ENCODE measurements at regions not wholly inside any gene's neighbourhood (a gene's known extent, or its start where the extent isn't known, plus 50 kb on each side); places are given as distances from the start of the nearest gene placed in this dataset.

DNA sequence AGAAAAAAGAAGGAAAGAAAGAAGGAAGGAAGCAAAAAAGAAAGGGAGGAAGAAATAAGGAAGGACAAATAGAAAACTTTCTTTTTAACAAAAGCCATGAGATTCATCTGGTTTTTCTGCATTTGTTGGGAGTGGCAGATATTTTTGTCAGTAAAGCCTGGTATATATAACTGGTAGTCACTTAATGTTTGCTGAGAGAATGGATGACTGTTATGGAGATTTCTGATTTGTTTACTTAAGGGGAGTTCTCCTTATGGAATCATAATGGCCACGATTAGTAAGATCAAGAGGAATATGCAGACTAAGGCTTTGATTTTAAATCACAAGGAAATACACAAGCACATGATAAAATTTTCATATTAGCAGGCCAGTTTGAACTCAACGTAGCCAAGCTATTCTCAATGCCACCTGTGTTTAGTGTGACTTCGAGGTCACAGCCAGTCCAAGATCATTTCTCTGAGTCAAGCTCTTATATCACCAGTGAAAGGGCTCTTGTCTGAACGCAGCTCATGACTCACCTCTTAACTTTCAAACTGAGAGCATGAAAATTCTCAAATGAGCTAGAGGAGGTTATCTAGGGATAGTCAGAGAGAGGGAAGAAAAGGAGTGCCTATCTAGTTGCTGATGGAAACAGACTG is 445.1 kb upstream of the ZMIZ1 start:
- Histone ChIP-seq H3K27ac (ENCODE audit: low read length) (no peak overlapping the region), H3K4me3 (ENCODE audit: low read length) (no peak overlapping the region), H3K27me3 (ENCODE audit: control insufficient read depth, insufficient read depth, low read length) (no peaks in the 10 kb centered on the region), H3K9me3 (ENCODE audit: control insufficient read depth, low read depth, low read length) (no peaks in the 10 kb centered on the region), H3K36me3 (ENCODE audit: control insufficient read depth, insufficient read depth, low read length) (no peaks in the 10 kb centered on the region), H3K4me1 (ENCODE audit: control insufficient read depth, insufficient read depth, low read length) (peaks cover 20% of the 10 kb centered on the region)
- WGBS (ENCODE audit: insufficient coverage, low lambda C conversion rate), result no CpG with 5 or more reads among the region's 4 CpGs
- peak; percentile 68 to 83 for DNase-seq

GRCh38 chr10:78624791-78625190 is 444.0 kb upstream of the ZMIZ1 start:
- Histone ChIP-seq H3K9me3 (ENCODE audit: control insufficient read depth, low read depth, low read length) (no peaks in the 10 kb centered on the region), H3K27me3 (ENCODE audit: control insufficient read depth, insufficient read depth, low read length) (no peaks in the 10 kb centered on the region), H3K4me1 (ENCODE audit: control insufficient read depth, insufficient read depth, low read length) (peaks cover 14% of the 10 kb centered on the region), H3K4me3 (ENCODE audit: low read length) (no peak overlapping the region), H3K27ac (ENCODE audit: low read length) (no peak overlapping the region), H3K36me3 (ENCODE audit: control insufficient read depth, insufficient read depth, low read length) (no peaks in the 10 kb centered on the region)
- DNase-seq, result no peak
- no CpG with 5 or more reads among the region's 2 CpGs for WGBS (ENCODE audit: insufficient coverage, low lambda C conversion rate)

DNA sequence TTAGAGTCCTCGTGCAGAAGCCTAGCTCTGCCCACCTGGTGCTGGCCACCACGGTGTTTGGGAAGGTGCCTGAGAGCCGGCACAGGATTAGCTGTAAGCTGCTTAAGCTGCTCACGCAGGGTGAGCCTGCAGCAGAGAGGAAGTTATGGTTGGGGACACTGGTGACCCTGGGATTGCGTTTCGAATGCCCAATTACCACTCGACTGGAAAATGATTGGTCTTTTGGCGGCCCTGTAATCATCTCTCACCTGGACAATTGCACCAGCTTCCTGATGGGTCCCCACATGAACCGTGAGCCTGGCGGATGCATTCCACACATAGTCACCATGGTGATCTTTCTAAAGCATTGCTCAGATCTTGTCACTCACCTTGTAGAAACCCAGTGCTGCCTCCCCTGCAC is 442.3 kb upstream of the ZMIZ1 start:
- Histone ChIP-seq H3K27ac (ENCODE audit: low read length) (no peak overlapping the region), H3K4me1 (ENCODE audit: control insufficient read depth, insufficient read depth, low read length) (peaks cover 14% of the 10 kb centered on the region), H3K27me3 (ENCODE audit: control insufficient read depth, insufficient read depth, low read length) (no peaks in the 10 kb centered on the region), H3K36me3 (ENCODE audit: control insufficient read depth, insufficient read depth, low read length) (no peaks in the 10 kb centered on the region), H3K4me3 (ENCODE audit: low read length) (no peak overlapping the region), H3K9me3 (ENCODE audit: control insufficient read depth, low read depth, low read length) (no peaks in the 10 kb centered on the region)
- DNase-seq, result no peak
- WGBS (ENCODE audit: insufficient coverage, low lambda C conversion rate), result no CpG with 5 or more reads among the region's 10 CpGs

DNA sequence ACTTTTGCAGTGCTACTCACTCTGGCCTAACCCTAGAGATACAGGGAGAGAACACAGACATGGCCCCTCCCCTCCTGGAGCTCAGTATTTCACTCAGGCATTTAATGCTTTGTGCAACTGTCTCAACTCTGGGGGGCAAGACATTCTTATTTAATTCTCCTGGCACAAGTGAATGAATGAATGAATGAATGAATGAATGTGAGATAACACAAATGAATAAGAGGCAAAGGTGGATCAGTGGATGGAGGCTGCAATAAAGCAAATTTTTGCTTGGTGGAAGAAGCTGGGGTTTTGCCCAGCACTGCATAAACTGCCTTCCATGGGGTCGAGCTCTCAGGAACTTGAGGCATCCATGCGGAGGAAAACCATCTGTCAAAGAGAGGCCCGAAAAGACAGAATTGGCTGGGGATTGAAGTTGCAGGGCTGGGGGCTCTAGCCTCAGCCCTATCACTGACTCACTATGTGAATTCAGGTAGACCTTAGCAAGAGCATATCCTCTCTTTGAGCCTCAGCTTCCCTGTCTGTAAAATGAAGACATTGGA is 441.4 kb upstream of the ZMIZ1 start:
- no CpG with 5 or more reads among the region's 3 CpGs for WGBS (ENCODE audit: insufficient coverage, low lambda C conversion rate)
- H3K36me3 ChIP-seq (ENCODE audit: control insufficient read depth, insufficient read depth, low read length), result no peaks in the 10 kb centered on the region
- DNase-seq, result no peak
- H3K4me3 ChIP-seq (ENCODE audit: low read length), result no peak overlapping the region
- H3K27ac ChIP-seq (ENCODE audit: low read length), result no peak overlapping the region
- no peaks in the 10 kb centered on the region for H3K27me3 ChIP-seq (ENCODE audit: control insufficient read depth, insufficient read depth, low read length)
- peaks cover 14% of the 10 kb centered on the region for H3K4me1 ChIP-seq (ENCODE audit: control insufficient read depth, insufficient read depth, low read length)
- no peaks in the 10 kb centered on the region for H3K9me3 ChIP-seq (ENCODE audit: control insufficient read depth, low read depth, low read length)

DNA sequence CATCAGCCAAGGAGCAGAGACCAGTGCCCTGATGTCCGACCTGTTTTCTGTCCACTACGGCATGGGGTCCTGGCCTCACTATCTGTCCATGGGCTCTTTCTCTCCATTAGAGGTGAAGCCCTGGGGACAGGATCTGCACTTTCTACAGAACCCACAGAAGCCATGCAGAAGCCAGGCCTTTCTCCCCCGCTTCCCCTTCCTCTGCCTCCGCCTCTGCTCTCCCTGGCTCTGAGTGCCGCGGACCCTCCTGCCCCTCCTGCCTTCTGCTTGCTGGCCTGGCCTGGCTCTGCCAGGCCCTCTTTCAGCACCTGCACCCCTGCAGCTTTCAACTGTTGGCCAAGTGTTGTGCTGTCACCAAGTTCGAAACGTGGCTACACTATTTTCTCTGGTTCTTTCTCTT is 439.8 kb upstream of the ZMIZ1 start:
- H3K36me3 ChIP-seq (ENCODE audit: control insufficient read depth, insufficient read depth, low read length), result no peaks in the 10 kb centered on the region
- no CpG with 5 or more reads among the region's 8 CpGs for WGBS (ENCODE audit: insufficient coverage, low lambda C conversion rate)
- H3K4me1 ChIP-seq (ENCODE audit: control insufficient read depth, insufficient read depth, low read length), result peaks cover 10% of the 10 kb centered on the region
- no peaks in the 10 kb centered on the region for H3K9me3 ChIP-seq (ENCODE audit: control insufficient read depth, low read depth, low read length)
- H3K27ac ChIP-seq (ENCODE audit: low read length), result no peak overlapping the region
- DNase-seq, result no peak
- H3K4me3 ChIP-seq (ENCODE audit: low read length), result no peak overlapping the region
- H3K27me3 ChIP-seq (ENCODE audit: control insufficient read depth, insufficient read depth, low read length), result no peaks in the 10 kb centered on the region

GRCh38 chr10:78629773-78630172 is 439.0 kb upstream of the ZMIZ1 start:
- H3K27me3 ChIP-seq (ENCODE audit: control insufficient read depth, insufficient read depth, low read length), result no peaks in the 10 kb centered on the region
- peaks cover 10% of the 10 kb centered on the region for H3K4me1 ChIP-seq (ENCODE audit: control insufficient read depth, insufficient read depth, low read length)
- H3K36me3 ChIP-seq (ENCODE audit: control insufficient read depth, insufficient read depth, low read length), result no peaks in the 10 kb centered on the region
- no peak overlapping the region for H3K27ac ChIP-seq (ENCODE audit: low read length)
- no peaks in the 10 kb centered on the region for H3K9me3 ChIP-seq (ENCODE audit: control insufficient read depth, low read depth, low read length)
- no peak overlapping the region for H3K4me3 ChIP-seq (ENCODE audit: low read length)
- DNase-seq, result no peak
- WGBS (ENCODE audit: insufficient coverage, low lambda C conversion rate), result 98% methylated on average over 8 of the region's 11 CpGs

DNA sequence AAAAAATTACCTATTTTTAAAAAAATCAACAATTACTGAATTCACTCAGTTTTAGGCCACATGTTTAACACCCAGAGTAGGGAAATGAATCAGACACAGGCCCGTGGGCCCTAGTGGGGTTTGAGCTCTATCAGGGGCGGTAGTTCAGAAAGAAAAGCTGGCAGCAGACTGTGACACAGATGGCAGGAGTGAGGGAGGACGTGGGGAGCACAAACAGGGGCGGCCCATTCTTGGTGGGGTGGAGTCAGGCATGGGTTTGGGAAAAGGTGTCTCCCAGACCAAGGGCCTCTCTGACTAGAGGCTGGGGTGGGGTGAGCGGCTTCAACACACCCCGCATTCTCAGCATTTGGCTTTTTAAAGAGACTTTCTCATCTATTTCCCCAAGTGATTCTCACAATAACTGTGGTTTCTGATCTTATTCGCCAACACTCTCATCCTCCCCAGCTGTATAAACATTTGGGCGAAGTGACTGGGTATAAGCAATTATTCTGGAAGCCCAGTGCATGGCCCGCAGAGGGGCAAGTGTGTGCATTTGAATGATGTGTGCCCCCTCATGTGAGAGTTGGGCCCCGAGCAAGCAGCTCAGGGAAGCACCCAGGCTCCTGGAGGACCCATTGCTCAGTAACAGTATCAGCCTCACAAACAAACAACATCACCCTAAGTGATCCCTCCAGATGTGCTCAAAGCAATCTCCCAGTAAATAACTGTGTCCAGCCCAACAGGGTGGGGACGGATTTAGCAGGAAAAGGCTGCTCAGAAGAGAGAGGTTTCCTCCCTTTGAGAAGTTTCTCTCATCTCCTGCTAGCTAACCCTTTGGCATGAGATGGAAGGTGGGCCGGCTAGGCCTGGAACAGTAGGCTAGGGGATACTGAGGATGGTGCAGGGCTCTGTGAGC is 437.6 kb upstream of the ZMIZ1 start:
- WGBS (ENCODE audit: insufficient coverage, low lambda C conversion rate), result no CpG with 5 or more reads among the region's 12 CpGs
- H3K4me3 ChIP-seq (ENCODE audit: low read length), result no peak overlapping the region
- H3K4me1 ChIP-seq (ENCODE audit: control insufficient read depth, insufficient read depth, low read length), result peaks cover 22% of the 10 kb centered on the region
- H3K27ac ChIP-seq (ENCODE audit: low read length), result no peak overlapping the region
- no peaks in the 10 kb centered on the region for H3K27me3 ChIP-seq (ENCODE audit: control insufficient read depth, insufficient read depth, low read length)
- H3K36me3 ChIP-seq (ENCODE audit: control insufficient read depth, insufficient read depth, low read length), result no peaks in the 10 kb centered on the region
- H3K9me3 ChIP-seq (ENCODE audit: control insufficient read depth, low read depth, low read length), result no peaks in the 10 kb centered on the region
- DNase-seq, result no peak

DNA sequence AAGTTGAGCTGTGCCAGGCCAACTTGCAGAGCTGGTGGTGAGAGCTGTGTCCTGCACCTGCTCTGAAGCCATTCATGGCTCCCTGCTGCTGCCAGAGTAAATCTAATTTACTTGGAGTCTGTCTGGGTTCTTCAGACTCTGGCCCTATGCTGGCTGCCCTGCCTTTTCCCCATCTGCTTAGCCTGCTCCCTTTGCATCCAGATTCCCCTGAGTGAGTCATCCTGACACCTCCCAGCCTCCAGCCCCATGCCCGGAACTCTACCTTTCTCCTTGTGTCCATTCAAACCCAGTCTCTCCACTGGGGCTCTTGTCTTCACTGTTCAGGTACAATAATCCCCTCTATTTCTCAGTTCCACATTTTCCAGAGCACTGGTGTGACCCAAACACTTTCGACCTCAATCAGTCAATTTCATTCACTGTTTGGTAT is 434.4 kb upstream of the ZMIZ1 start:
- peak overlapping the region; percentile 75 for H3K27ac ChIP-seq (ENCODE audit: low read length)
- DNase-seq, result peak; percentile 64 to 82
- WGBS (ENCODE audit: insufficient coverage, low lambda C conversion rate), result 0% methylated on average over 1 of the region's 2 CpGs

DNA sequence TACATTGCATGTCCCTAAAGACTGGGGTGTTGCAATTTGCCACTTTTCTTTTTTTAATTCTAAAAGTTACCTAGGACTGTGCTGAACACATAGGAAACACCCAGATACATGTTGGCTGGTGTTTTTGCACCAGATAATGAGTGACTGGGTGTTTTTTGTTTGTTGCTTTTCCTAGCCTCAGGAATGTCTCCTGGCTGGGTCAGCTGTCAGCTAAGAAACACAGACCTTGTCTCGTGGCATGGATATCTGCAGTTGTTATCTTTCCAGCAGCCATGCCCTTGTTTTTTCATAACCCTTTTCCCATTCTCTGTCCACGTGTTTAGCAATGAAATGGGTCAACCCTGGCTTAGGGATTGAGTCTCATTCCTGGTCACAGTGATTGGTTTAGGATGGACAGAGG is 433.9 kb upstream of the ZMIZ1 start:
- DNase-seq, result peak; percentile 48 to 72
- H3K27ac ChIP-seq (ENCODE audit: low read length), result peak overlapping the region; percentile 75
- no peak overlapping the region for H3K4me3 ChIP-seq (ENCODE audit: low read length)
- no peaks in the 10 kb centered on the region for H3K9me3 ChIP-seq (ENCODE audit: control insufficient read depth, low read depth, low read length)
- no peaks in the 10 kb centered on the region for H3K27me3 ChIP-seq (ENCODE audit: control insufficient read depth, insufficient read depth, low read length)
- WGBS (ENCODE audit: insufficient coverage, low lambda C conversion rate), result no CpG with 5 or more reads among the region's 2 CpGs
- H3K4me1 ChIP-seq (ENCODE audit: control insufficient read depth, insufficient read depth, low read length), result peaks cover 24% of the 10 kb centered on the region
- no peaks in the 10 kb centered on the region for H3K36me3 ChIP-seq (ENCODE audit: control insufficient read depth, insufficient read depth, low read length)

More for the DNA sequence above, 434.4 kb upstream of the ZMIZ1 start:
- Histone ChIP-seq H3K9me3 (ENCODE audit: control insufficient read depth, low read depth, low read length) (no peaks in the 10 kb centered on the region), H3K27me3 (ENCODE audit: control insufficient read depth, insufficient read depth, low read length) (no peaks in the 10 kb centered on the region), H3K4me1 (ENCODE audit: control insufficient read depth, insufficient read depth, low read length) (peaks cover 24% of the 10 kb centered on the region), H3K36me3 (ENCODE audit: control insufficient read depth, insufficient read depth, low read length) (no peaks in the 10 kb centered on the region), H3K4me3 (ENCODE audit: low read length) (no peak overlapping the region)

GRCh38 chr10:78639629-78640028 is 429.1 kb upstream of the ZMIZ1 start:
- Histone ChIP-seq H3K4me1 (ENCODE audit: control insufficient read depth, insufficient read depth, low read length) (peaks cover 32% of the 10 kb centered on the region), H3K4me3 (ENCODE audit: low read length) (no peak overlapping the region), H3K9me3 (ENCODE audit: control insufficient read depth, low read depth, low read length) (no peaks in the 10 kb centered on the region), H3K36me3 (ENCODE audit: control insufficient read depth, insufficient read depth, low read length) (no peaks in the 10 kb centered on the region), H3K27ac (ENCODE audit: low read length) (no peak overlapping the region), H3K27me3 (ENCODE audit: control insufficient read depth, insufficient read depth, low read length) (no peaks in the 10 kb centered on the region)
- no peak for DNase-seq
- no CpG with 5 or more reads among the region's 2 CpGs for WGBS (ENCODE audit: insufficient coverage, low lambda C conversion rate)
